HL-60/S4 treated with retinoic acid at 250 ng/mL for 4 days and 3 days (cell line): ENCODE measurements at regions not wholly inside any gene's neighbourhood (a gene's known extent, or its start where the extent isn't known, plus 50 kb on each side); places are given as distances from the start of the nearest gene placed in this dataset.

Experiments
- in situ Hi-C: fragments of 300-500 bp; cut with MboI; formaldehyde crosslinking; loops from 2 replicates; pipeline ENCODE4 v1.7.0; 2022; ENCODE audit warnings: low sequenced_read_pairs

- in situ Hi-C loops, result no loop called here
Observed at GRCh38 chr5:38207343-38207742, 51.0 kb upstream of the EGFLAM start.

GRCh38 chr5:38202741-38203140, 55.6 kb upstream of the EGFLAM start:
- in situ Hi-C loops, result no loop called here

GRCh38 chr5:38200872-38201557, 57.3 kb upstream of the EGFLAM start:
- in situ Hi-C loops, result no loop called here

- in situ Hi-C loops, result loop anchor here (25.0 kb wide), 1 partner anchor 785 kb away; no protein-coding TSS in a partner anchor
Observed at GRCh38 chr5:38197118-38197517, 61.2 kb upstream of the EGFLAM start.

GRCh38 chr5:38193015-38193581, 65.3 kb upstream of the EGFLAM start:
- in situ Hi-C loops, result loop anchor here (25.0 kb wide), 1 partner anchor 781 kb away; no protein-coding TSS in a partner anchor

GRCh38 chr5:38191693-38192092, 66.7 kb upstream of the EGFLAM start:
- in situ Hi-C loops, result loop anchor here (25.0 kb wide), 1 partner anchor 779 kb away; no protein-coding TSS in a partner anchor

- in situ Hi-C loops, result loop anchor here (25.0 kb wide), 1 partner anchor 778 kb away; no protein-coding TSS in a partner anchor
Observed at GRCh38 chr5:38190111-38190510, 68.2 kb upstream of the EGFLAM start.

GRCh38 chr5:38189081-38189504, 69.3 kb upstream of the EGFLAM start:
- in situ Hi-C loops, result loop anchor here (25.0 kb wide), 1 partner anchor 777 kb away; no protein-coding TSS in a partner anchor

GRCh38 chr5:38188591-38188990, 69.8 kb upstream of the EGFLAM start:
- in situ Hi-C loops, result loop anchor here (25.0 kb wide), 1 partner anchor 776 kb away; no protein-coding TSS in a partner anchor

GRCh38 chr5:38187532-38187931, 70.8 kb upstream of the EGFLAM start:
- in situ Hi-C loops, result loop anchor here (25.0 kb wide), 1 partner anchor 775 kb away; no protein-coding TSS in a partner anchor

GRCh38 chr5:38184627-38185026, 73.7 kb upstream of the EGFLAM start:
- in situ Hi-C loops, result loop anchor here (25.0 kb wide), 1 partner anchor 772 kb away; no protein-coding TSS in a partner anchor

- in situ Hi-C loops, result loop anchor here (25.0 kb wide), 1 partner anchor 771 kb away; no protein-coding TSS in a partner anchor
Observed at GRCh38 chr5:38182991-38183390, 75.4 kb upstream of the EGFLAM start.

GRCh38 chr5:38168029-38168428, 90.3 kb upstream of the EGFLAM start:
- in situ Hi-C loops, result no loop called here

GRCh38 chr5:38167562-38167996, 90.8 kb upstream of the EGFLAM start:
- in situ Hi-C loops, result no loop called here

- in situ Hi-C loops, result no loop called here
Observed at GRCh38 chr5:38166832-38167231, 91.5 kb upstream of the EGFLAM start.

- in situ Hi-C loops, result no loop called here
Observed at GRCh38 chr5:38165435-38165834, 92.9 kb upstream of the EGFLAM start.

GRCh38 chr5:38164776-38165399, 93.5 kb upstream of the EGFLAM start:
- in situ Hi-C loops, result no loop called here

GRCh38 chr5:38163636-38164237, 94.6 kb upstream of the EGFLAM start:
- in situ Hi-C loops, result no loop called here

GRCh38 chr5:38162625-38163024, 95.7 kb upstream of the EGFLAM start:
- in situ Hi-C loops, result no loop called here

GRCh38 chr5:38157024-38157423, 101.3 kb upstream of the EGFLAM start:
- in situ Hi-C loops, result no loop called here

GRCh38 chr5:38154615-38155204, 103.6 kb upstream of the EGFLAM start:
- in situ Hi-C loops, result no loop called here
